NCI-H1436 (cell line): ENCODE measurements at regions not wholly inside any gene's neighbourhood (a gene's known extent, or its start where the extent isn't known, plus 50 kb on each side); places are given as distances from the start of the nearest gene placed in this dataset.
"Not testable (repeated sequence)": the region's sequence is repeated elsewhere in the genome, so short reads cannot be mapped to it uniquely, and the experiment has no call there.

Experiments
- DNase-seq: peaks from one replicate; lab custom pipeline; 2025; lab: John Stamatoyannopoulos, UW

DNA sequence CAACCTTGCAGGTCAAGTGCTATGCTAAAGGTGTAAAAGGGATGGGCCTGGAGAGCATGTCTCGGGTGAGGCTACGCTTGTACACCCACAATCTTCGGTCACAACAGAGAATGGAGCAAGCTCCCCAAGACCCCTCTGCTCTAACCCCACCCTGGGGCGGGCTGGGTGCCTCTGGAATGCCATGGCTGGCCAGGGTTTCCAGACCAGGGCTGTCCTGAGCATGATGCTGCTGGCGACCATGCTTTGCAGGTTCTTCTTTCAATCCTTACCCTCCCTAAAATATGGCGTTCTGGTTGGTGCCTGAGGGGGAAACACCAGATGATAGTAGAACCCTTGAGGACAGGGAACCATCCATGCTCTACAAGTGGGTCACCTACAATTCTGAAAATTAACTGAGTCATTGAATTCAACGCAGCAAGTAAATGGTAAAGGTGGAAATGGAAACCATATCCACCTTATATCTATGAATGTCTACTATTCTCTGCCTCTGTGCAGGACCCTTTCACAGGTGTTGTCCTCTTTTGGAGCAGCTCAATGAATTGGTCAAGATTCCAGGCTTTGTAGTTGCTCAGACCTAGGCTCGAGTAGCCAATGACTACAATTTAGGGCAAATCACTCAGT is 111.6 kb upstream of the EGLN3 start:
- DNase-seq, result no peak

DNA sequence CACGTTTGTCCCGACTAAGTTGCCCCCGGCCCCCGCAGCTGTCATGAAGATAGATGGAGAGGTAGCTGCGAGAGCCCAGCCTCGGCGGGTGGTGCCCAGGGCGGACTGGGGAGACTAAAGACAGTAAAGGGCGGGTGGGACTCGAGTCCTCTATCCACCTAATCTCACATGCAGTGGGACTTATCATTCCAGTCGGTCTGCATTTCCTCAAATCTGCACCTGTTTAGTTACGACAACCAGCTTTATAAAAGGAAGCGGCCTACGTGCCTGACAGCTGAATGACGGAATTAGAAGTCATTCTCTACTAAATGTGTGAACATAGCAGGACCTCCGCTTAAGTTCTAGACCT is 109.8 kb upstream of the EGLN3 start:
- DNase-seq, result no peak

DNA sequence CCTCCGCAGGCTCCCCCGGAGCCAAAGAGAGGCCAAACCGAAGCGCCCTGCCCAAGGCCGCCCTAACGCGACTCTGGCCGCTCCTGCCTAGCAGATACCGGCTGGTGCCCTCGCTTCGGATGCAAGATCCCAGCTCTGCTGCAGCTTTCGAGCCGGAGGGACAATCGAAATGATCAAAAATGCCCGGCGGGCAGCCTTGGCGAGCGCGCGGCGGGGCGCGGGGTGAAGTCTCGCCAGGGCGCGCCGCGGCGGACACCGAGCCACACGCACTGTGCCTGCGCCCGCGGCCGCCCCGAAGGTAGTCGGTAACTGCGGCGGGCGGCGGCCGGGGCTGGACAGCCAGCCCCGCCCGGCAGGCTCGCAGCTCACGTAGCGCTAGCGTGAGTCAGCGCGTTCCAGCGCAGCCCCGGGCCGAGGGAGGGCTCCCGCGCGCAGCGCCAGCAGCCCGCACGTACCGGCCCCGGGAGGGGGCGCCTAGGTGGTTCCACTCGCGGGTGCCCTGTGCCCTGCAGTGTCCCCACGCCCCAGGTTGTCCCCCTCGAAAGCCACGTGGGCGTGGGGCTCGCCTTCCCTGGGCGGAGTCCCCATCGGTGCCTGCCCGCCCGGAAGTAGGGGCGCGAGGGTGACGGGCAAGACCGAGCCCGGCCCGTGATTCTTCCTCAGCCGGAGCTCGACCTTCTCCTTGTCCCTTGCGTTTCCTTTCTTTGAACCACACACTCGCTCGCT is 109.2 kb upstream of the EGLN3 start:
- peak; percentile 26 for DNase-seq

DNA sequence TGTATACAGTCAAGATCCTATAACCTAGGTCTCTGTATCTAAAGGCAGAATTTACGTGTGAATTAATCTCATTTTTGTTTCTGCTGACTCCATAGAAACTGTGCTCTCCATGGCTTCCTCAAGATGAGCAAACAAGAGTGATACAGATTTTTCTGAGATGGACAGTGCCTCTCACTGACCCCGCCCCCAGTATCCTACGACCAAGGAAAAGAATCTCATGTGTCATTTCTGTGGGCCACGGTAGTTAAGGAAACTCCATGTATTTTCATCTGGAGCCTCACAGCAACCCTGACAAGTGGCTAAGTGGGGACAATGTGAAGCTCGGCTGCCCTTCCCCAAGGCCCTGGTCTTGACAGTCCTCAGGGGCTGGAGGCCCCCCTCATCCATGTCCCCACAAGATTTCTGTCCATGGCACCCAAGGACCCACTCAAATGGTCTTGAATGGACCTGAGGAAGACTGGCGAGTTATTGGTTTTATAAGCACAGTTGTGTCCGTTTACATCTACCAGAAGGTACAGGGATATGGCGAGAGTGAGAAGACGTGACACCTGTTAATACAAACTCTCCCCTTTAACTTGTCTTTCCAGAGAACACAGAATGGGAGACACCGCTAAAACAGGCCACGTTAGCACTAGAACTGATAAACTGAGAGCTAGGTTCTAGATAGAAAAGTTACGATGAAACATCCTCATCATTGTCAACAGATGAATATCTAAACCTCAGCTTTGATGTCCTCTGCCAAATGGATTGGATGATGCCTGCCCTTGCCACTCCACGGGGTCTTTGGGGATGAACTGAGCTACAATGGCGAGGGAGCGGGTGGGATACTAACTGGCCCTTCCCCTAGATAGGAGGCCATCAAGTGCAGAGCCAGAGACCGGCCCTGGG is 108.4 kb upstream of the EGLN3 start:
- DNase-seq, result no peak

DNA sequence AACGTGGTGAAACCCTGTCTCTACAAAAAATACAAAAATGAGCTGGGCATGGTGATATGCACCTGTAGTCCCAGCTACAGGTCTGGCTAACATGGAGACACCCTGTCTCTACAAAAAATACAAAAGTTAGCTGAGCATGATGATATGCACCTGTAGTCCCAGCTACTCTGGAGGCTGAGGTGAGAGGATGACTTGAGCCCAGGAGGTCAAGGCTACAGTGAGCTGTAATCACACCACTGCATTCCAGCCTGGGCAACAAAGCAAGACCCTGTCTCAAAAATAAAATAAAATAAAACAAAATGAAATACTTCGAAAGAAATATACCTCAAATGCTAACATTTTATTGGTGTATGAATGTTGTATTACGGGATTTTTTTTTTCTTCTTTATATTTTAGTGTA is 107.6 kb upstream of the EGLN3 start:
- no peak for DNase-seq

DNA sequence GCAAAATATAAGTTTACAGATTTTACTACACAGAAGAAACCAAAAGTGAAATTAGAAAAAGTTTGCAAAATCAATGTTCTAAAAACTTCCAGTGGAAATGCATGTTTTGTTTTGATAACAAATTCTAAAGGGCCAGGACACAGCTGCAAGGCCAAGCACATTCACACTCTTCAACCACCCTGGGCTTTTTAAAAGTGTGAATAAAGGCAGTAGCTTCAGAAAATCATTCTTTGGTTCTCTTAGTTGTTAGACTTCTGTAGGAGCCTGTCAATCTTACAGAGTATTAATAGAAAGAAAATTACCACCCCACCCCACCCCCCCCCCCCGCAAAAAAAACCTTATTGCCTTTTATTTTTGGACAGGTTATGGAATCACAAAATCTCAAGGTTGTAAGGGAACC is 105.2 kb upstream of the EGLN3 start:
- no peak for DNase-seq

DNA sequence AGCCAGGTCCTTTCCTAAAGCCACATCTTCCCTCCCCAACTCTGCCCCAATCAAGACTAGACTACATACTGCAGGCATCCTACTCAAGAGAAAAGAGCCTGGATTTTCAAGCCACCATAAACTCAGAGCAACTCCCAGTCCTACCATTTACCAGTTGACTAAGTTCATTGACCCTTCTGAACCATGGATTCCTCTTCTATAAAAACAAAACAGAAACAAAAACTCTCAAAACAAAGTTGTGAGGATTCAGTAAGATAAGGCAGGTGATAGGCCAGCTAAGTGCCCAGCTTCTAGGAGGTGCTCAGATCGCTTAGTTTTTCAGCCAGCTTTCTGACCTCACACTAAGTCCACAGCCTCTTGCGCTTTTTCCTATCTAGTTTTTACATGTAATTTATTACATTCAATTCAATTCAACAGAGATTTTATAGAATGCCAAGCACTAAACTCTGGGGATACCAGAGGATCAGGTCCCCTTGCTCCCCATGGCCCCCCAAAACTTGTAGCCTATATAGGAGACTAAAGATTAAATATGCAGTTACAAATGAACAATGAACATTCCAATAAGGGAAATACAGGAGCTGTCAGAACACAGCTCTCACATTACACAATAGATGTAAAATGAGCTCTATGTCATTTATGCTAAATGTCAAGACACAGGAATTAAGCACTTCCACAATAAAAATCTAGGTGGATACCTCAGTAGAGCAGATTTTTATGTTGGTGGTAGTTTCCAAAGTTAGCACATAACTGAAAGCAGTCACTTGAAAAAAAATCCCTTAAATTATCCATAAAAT is 104.5 kb upstream of the EGLN3 start:
- DNase-seq, result no peak

DNA sequence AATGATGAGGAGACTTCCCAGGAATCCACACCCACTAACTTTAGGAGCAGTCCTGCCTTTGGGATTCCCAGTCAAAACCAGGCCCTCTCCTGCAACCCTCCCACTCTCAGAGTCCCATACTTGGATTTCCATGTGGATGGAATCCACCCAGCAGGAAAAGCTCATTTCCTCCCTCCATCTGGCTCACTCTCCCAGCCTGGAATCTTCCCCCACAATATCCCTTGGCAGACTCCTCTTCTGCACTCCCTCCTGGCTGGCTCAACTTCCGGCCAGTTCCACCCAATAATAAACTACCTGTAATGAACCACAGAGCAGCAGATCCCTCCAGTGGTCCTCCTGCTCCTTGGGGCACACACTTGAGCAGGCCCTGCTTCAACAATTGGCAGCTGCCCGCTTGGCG is 102.8 kb upstream of the EGLN3 start:
- no peak for DNase-seq

DNA sequence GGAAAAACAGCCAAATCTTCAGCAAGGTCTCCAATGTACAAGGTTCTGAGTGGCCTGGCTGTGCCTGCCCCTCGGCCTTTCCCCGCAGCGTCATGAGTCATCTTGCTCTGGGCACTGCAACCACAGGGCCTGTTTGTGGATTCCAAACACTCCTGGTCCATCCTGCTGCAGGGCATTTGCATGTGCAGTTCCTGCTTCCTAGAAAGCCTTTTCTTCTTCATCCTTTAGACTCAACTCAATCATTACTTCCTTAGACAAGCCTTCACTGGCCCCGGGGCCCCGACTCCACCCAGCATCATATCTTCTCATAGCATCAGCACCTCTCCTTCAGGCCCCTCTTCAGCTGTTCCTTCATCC is 101.8 kb upstream of the EGLN3 start:
- DNase-seq, result no peak

DNA sequence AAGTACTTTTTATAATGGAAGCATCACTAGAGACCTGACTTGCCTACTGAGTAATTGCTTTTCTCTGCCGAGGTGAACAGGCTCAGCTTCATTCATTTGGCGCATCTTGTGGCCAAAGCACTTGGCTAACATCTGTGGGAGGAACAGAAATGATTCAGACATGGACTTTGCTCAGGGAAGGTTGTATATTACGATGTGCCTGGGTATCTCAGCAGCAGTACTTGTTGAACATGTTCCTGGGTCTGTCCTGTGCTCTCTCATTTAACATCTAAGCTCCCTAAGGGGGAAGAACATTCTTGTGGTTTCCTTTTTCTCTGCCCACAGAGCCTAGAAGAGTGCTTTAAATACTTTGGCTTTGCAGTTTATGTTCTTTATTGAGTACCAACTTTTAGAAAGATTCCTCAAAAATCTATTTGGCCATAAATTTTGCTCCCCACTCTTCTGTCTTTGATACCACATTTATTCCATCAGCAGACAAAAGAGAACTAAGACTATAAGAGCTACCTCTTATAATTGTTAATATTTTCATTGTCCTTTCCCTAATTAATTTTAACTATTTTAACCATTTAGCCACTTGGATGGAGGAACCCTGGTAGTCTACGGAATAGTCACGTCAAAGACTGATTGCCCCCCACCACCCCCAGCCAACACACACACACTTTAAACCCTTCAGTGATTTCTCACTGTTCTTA is 101.2 kb upstream of the EGLN3 start:
- DNase-seq, result no peak

DNA sequence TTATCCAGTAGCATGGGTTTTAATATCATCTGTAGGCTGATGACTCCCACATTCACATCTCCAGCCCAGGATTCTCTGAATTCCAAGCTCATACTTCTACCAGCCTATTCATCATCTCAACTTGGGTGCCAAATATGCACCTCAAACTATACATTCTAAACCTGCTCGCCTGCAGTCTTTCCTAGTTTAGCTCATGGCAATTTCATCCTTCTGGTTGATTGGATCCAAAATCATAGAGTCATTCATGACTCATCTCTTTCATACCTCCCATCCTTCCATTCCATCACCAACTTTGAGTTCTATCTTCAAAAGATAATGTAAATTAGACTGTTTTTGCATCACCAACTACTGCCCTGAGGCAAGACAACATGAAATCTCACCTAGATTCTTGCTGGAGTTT is 99.7 kb upstream of the EGLN3 start:
- DNase-seq, result no peak

DNA sequence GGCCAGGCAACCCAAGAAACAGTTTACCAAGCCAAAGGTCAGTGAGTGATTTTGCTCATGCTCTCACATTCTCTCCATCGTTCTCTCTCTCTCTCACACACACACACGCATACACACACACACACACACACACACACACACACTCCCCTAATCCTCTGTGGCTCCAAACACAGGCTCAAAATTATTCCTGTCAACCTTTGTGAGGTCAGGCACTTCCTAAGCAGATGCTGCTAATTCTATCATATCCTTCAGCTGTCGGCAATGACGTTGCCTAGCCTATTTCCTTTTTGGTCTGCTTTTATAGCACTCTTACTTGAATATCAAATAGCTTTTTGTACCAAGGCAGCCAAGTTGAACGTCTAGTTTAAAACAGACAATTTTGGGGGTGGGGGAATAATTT is 98.9 kb upstream of the EGLN3 start:
- DNase-seq, result no peak

DNA sequence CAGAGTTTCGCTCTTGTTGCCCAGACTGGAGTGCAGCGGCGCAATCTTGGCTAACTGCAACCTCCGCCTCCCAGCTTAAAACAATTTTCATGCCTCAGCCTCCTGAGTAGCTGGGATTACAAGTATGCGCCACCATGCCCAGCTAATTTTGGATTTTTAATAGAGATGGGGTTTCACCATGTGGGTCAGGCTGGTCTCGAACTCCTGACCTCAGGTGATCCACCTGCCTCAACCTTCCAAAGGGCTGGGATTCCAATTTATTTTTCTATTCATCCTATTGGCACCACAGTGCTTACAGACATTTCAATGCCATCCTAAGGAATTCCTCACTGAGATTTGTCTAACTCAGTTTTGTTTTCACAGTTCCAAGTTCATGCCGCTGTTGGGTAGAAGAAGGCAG is 98.3 kb upstream of the EGLN3 start:
- DNase-seq, result not testable (repeated sequence)

DNA sequence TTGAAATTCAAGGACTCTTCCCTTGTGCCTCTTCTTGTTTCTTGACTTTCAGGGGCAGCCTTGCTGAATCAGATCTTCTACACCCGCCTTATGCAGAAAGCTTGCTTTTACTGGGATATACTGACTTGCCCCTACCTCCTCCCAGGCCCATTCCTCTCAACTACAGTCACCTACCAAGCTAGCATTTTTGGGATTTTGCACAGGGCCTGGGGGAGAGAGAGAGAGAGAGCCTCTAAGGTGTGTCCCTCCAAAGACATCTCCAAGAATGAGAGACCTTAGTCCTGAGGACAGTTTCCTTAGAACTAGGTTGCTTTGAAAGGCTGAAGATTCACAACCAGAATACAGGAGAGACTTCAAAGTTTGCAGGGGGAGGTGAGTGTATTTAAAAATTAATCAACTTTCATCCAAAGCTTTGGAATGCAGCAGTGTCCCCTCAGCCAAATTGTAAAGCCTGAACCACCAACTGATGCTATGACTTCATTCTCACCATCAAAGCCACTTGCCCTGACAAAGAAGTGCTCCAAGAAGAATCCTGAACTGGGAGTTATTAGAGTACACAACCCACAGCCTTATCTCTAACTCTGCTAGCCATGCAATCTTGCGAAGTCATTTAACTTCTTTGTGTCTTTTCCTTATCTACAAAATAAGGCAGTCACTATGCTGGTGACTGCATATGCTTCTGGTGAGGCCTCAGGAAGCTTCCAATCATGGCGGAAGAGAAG is 96.1 kb upstream of the EGLN3 start:
- DNase-seq, result no peak

DNA sequence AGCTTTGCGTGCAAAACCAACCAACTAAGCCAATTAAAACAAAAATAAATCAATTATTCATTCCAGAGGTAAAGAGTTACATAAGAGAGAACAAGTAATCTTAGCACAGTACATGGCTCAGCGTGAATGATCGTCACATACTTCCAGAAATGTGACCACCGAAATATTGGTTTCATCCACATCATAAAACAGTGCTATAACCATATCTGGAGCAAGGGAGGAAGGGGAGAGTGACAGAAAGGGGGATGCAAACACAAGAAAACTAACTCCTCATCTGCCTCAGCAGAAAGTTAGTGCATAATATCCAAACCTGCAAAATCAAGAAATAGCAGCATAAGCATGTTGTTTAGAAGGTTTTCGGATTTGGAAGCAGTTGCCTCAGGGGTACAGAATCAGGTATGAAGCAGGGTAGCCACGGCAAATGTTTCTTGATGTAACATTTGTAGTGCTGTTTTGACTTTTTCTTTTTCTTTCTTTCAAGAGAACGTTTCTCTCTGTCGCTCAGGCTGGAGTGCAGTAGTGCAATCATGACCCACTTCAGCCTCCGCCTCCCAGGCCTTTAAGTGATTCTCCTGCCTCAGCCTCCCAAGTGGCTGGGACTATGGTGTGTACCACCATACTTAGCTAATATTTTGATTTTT is 93.9 kb upstream of the EGLN3 start:
- no peak for DNase-seq

DNA sequence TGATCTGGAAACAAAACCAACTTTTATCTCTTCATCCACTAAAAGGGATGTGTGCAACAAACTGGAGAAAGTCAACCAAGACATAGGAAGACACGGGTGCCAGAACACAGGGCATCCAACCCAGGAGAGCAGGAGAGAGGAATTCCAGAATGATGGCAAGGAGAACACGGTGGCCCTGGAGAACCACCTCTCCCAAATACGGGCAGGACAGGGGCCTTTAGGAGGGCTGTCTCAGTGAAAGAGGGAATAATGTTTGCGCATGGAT is 93.4 kb upstream of the EGLN3 start:
- DNase-seq, result no peak

DNA sequence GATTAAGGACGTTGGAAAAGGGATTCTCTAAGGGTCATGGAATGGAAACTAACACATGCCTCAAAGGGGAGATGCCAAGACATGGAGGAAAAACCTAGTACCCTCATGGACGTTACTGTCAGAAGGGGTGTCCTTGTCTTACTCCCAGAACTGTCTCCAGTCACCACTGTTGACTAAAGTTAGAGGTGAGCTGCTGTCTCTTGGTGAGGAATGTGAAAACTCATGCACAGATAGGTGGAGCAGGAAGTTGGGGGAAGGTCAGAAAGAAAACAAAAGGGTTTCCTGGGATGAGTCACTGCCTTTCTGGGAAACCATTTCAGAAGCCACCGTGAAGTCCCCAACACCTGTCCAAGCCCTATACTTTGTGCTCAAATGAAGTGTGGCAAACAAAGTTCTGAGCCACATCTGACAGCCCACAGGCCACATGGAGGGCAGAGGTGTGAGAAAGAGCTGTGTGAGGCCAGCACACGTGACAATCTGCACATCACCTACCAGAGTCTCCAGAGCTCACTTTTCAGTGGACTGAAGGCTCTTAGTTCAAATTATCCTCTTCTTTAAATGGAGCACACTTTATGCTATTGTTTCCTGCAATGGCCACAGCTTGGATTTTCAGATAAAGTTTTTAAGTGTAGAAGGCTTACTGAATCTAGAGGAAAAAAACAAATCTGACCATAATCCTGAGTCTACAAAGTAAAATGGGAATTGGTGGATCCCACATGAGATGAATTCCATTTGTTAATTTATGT is 92.9 kb upstream of the EGLN3 start:
- DNase-seq, result no peak

DNA sequence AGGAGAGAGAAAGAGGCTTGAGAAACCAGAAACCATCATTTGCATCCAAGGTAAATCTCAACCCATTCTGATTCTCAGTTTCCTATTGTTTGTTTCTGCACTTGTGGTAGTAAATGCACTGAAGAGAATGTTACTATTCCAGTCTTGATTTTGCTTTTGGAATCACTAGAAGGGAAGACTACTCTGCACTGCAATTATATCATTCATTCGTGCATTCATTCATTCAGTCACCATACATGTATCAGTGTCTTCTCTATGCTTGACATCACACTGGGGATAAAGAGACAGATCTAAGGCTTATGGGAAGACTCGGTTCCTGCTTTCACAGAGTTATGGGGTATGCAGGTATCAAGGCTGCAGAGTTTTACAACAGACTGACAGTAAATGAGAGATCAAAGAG is 90.3 kb upstream of the EGLN3 start:
- no peak for DNase-seq

DNA sequence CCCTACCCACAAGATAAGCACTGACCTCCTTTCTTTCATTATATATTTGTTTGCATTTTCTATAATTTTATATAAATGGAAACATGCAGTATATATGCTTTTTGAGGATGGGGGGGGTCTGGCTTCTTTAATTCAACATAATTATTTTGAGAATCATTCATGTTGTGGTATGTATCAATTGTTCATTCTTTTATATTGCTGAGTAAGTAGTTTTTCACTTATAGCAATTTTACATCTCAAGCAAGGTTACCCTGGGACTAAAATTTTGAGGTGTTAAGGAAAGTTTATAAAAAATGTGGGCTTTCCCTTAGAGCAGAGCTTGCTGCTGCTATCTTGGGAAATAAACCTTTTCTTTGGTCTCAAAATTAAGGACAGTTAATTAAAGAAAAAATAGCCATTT is 89.9 kb upstream of the EGLN3 start:
- DNase-seq, result no peak

DNA sequence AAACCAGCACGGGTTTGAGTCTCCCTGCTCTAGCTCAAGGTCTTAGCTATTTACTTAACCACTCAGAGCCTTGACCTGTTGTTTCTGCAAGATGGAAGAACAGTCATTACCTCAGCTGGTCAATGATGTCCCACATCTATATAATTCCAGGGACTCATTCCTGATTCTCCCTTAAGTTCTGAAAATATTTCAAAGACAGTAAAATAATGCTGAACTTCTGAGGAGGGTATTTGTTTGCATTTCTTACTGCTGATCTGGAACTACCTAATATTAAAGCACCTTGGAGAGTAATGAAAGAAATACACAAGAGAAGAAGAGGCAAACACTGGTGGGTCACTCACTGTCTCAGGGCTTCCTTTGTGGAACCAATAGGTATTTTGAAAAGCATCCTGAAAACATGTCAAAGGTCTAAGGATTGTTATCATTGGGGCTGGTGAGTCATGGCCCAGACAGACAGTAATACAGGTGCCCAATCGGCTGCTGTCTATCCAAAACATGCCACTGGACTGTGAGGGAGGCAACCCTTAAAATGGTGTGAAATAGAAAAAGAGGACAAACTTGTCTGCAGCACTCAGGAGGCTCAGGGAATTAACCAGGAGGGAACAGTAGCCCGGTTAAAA is 88.7 kb upstream of the EGLN3 start:
- no peak for DNase-seq
